ENCODE measurements at regions not wholly inside any gene's neighbourhood (a gene's known extent, or its start where the extent isn't known, plus 50 kb on each side); places are given as distances from the start of the nearest gene placed in this dataset.

DNA sequence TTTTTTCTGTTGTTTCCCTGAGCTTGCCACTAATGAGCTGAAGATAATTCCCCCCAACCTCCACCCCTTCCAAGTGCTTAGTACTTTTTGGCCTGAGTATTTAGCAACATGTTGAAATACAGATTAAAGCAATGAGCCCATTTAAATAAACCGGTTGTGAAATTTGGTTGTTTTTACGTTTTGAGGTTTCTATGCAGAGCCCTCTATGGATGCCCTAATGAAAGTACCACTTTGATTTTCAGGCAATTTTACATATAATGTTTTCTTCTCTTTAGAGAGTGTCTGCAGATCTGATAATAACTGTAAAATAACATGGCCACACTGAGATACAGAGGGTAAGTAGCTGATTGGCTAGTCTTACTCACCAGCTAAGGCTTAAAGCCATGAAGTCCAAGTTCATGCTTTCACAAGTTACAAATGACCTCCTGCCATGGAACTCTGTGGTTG lies 139.4 kb upstream of the SLC7A14 start:
- no peak for TF ChIP-seq CTCF (IDR thresholded peaks at IDR 0.05)

DNA sequence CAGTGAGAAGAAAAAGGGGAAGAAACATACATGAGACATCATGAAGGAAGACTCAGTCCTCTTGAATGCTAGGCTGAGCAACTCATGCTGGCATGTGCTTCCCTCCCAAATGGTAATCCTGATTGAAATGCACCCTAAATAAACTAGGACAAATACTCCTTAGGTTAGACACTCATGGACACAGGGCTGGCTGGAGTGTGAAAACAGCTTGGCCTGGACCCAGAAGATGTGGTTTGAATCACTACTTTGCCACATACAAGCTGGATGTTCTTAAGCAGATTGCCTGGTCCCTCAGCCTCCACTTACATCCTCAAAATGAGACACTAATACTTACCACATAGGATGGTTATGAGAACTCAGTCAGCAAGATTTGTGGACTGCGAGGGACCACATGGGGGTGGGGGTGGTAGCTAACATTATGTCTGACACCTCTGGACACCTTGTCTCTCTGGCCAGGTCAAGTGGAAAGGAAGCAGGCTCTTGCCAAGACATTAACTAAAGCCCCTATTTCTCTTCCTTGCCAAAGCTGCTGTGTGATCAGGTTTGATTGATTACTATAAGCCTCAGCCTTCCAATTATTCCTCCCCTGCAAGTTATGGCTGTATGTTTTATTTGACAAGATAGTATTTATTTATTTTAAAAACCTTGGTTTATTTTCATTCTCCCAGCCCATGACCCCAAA lies 138.9 kb upstream of the SLC7A14 start:
- no peak for TF ChIP-seq CTCF (IDR thresholded peaks at IDR 0.05)

DNA sequence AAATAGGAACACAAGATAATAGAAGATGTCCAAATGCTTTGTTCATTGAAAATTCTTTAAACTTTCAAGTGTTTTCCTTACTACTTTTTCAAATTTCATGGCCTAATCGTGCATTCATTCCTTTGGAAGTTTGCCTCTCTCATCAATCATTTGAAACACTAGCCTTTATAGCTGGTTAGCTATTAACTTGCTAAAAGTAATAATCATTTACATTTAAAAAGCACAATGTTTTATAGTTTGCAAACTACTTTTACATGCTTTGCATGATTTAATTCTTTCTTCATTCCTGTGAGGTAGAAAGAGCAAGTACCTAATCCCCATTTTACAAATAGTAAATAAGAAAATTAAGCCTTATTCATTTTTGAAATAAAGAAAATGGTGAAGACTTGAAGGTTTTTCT lies 137.4 kb upstream of the SLC7A14 start:
- TF ChIP-seq CTCF (IDR thresholded peaks at IDR 0.05) = no peak

DNA sequence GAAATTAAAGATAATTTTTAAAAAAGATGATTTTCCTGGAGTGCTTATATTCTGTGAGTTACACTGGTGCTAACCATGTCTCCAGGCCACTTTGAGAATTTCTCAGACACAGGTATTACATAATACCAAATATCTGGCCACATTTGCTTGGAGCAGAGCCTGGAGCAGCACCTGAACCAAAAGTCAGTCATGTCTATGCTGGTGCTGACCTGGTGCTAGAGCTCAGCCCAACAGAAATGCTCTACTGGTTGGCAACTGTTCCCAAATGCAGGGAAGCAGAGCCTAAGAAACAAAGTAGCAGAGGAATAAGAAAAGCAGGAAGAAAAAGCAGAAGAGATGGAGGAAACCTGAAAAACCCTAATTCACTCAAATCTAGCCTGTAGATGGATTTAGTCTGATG lies 135.7 kb upstream of the SLC7A14 start:
- no peak for TF ChIP-seq CTCF (IDR thresholded peaks at IDR 0.05)

- no peak for TF ChIP-seq CTCF (IDR thresholded peaks at IDR 0.05)
Observed at GRCh38 chr3:170719300-170719699, 133.4 kb upstream of the SLC7A14 start.

DNA sequence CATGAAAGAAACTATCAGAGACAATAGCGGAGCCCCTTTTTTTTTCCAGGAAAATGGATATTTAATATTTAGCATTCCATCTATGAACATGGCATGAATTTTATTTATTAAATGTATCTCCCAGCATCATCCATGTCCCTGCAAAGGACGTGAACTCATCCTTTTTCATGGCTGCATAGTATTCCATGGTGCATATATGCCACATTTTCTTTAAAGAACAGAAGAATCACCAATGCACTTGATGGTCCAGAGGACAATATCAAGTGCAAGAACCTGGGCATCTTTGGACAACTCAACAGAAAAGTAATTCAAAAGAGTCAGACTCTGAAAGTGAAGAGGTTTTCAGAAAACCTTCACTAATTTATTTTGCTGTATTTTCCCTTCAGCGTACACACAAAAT lies 133.0 kb upstream of the SLC7A14 start:
- no peak for TF ChIP-seq CTCF (IDR thresholded peaks at IDR 0.05)

- no peak for TF ChIP-seq CTCF (IDR thresholded peaks at IDR 0.05)
Observed at GRCh38 chr3:170717410-170718402, 131.8 kb upstream of the SLC7A14 start.

All from LNCAP (cell line).